PFSK-1 (cell line): ENCODE measurements at regions not wholly inside any gene's neighbourhood (a gene's known extent, or its start where the extent isn't known, plus 50 kb on each side); places are given as distances from the start of the nearest gene placed in this dataset.

Source experiments
- POLR2AphosphoS5 ChIP-seq: IDR thresholded peaks from 2 replicates; pipeline ENCODE4 v1.6.1; 2012; ENCODE audit warnings: low read depth, mild to moderate bottlenecking, control low read depth, low read length, moderate library complexity
- TAF1 ChIP-seq: IDR thresholded peaks from 2 replicates; pipeline ENCODE4 v1.6.1; 2012; ENCODE audit warnings: low read length, control low read depth, borderline replicate concordance; ENCODE audit not compliant: insufficient read depth
- TF ChIP-seq, protein P1 (sequence below), 2 experiments: IDR thresholded peaks; 2 replicates each; pipeline versions ENCODE4 v1.6.1 to v1.8.0; 2011 to 2012; ENCODE audit warnings: low read depth in 2 of 2, low read length in 2 of 2, control low read depth in 1 of 2, inconsistent platforms in 1 of 2, mild to moderate bottlenecking in 1 of 2, moderate library complexity in 1 of 2; ENCODE audit not compliant: insufficient read depth in 1 of 2

DNA sequence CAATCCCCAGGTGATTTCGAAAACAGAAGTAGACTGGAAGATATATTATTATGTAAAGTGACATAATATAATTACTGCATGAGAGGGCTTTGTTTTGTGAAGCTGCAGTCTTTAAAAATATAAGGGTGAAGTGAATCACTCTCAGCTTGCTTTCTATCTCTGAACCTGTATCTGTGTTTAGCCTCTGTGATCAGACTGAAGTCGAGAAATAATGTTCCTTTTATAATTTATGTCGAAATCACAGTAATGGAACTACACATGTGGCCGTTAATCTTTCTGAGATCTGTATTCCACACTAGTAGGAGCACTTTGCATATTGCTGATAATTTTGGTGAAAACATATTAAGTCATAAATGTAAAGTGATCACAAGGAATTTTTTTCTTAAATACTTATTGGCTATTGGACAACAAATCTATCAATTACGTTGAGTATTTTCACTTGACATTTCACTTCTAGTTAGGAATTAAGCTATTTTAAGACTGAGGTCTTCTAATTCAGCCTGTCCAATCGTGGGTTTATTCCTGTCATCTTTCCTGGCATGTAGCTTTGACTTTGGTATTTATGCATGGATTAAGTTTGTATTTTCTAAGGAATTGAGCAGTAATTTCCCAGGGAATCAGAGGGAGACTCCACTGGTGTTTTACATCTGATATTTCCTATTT is 268.2 kb upstream of the POT1 start:
- TF ChIP-seq TAF1, result no peak
- TF ChIP-seq, protein P1, sequence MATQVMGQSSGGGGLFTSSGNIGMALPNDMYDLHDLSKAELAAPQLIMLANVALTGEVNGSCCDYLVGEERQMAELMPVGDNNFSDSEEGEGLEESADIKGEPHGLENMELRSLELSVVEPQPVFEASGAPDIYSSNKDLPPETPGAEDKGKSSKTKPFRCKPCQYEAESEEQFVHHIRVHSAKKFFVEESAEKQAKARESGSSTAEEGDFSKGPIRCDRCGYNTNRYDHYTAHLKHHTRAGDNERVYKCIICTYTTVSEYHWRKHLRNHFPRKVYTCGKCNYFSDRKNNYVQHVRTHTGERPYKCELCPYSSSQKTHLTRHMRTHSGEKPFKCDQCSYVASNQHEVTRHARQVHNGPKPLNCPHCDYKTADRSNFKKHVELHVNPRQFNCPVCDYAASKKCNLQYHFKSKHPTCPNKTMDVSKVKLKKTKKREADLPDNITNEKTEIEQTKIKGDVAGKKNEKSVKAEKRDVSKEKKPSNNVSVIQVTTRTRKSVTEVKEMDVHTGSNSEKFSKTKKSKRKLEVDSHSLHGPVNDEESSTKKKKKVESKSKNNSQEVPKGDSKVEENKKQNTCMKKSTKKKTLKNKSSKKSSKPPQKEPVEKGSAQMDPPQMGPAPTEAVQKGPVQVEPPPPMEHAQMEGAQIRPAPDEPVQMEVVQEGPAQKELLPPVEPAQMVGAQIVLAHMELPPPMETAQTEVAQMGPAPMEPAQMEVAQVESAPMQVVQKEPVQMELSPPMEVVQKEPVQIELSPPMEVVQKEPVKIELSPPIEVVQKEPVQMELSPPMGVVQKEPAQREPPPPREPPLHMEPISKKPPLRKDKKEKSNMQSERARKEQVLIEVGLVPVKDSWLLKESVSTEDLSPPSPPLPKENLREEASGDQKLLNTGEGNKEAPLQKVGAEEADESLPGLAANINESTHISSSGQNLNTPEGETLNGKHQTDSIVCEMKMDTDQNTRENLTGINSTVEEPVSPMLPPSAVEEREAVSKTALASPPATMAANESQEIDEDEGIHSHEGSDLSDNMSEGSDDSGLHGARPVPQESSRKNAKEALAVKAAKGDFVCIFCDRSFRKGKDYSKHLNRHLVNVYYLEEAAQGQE (IDR thresholded peaks at IDR 0.05; ENCODE audit: insufficient read depth in 1 of 2, low read depth in 2 of 2, low read length in 2 of 2), result no peak
- no peak for TF ChIP-seq POLR2AphosphoS5
